ENCODE measurements at regions not wholly inside any gene's neighbourhood (a gene's known extent, or its start where the extent isn't known, plus 50 kb on each side); places are given as distances from the start of the nearest gene placed in this dataset.

DNA sequence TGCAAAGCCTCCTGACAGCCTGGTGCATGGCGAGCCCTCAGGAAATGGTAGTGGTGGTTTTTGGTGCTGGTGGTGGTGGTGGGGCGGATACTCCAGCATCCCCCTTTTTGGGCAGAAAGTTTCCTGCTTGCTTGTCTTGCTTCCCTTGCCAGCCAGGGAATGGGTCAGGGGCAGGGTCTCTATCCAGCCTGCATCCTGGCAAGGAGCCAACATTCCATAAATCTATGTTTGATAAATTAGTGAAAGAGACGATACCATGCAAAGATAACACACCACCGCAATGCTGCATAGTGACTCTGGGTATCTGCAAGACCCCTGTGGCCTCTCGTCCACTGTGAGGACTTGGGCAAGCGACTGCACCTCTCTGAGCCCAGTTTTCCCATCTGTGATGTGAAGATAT is 246.2 kb downstream of the LRFN2 start:
- DNase-seq (no peak), ATAC-seq (no peak)
- no peak overlapping the region for H3K4me3 Mint-ChIP-seq
- H3K4me1 Mint-ChIP-seq (ENCODE audit: low read depth) = no peaks in the 10 kb centered on the region
- no peaks in the 10 kb centered on the region for H3K9me3 Mint-ChIP-seq
- no peaks in the 10 kb centered on the region for H3K36me3 Mint-ChIP-seq (ENCODE audit: insufficient read depth)
- peaks cover 10% of the 10 kb centered on the region for H3K27me3 Mint-ChIP-seq (ENCODE audit: low read depth)

DNA sequence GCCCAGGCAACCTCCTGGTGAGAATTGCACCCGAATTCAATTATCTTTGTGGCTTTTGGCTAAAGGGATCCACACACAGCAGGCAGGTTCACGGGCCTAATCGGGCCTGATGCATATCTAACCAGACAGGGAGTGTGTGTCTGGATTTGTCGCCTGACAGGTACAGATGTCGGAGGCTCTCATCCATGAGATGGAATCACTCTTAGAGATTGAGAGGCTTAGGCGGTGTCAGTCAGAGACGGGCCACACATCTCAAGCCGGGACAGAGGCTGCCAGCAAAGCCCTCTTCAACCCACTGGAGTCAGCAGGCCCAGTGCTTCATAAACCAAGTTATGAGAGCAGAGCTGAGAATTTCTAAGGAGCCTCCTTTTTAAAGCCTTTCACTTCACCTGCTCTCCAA is 247.0 kb downstream of the LRFN2 start:
- ATAC-seq (no peak), DNase-seq (no peak)
- H3K36me3 Mint-ChIP-seq (ENCODE audit: insufficient read depth) = no peaks in the 10 kb centered on the region
- H3K4me3 Mint-ChIP-seq = no peak overlapping the region
- no peaks in the 10 kb centered on the region for H3K4me1 Mint-ChIP-seq (ENCODE audit: low read depth)
- peaks cover 10% of the 10 kb centered on the region for H3K27me3 Mint-ChIP-seq (ENCODE audit: low read depth)
- H3K9me3 Mint-ChIP-seq = no peaks in the 10 kb centered on the region

DNA sequence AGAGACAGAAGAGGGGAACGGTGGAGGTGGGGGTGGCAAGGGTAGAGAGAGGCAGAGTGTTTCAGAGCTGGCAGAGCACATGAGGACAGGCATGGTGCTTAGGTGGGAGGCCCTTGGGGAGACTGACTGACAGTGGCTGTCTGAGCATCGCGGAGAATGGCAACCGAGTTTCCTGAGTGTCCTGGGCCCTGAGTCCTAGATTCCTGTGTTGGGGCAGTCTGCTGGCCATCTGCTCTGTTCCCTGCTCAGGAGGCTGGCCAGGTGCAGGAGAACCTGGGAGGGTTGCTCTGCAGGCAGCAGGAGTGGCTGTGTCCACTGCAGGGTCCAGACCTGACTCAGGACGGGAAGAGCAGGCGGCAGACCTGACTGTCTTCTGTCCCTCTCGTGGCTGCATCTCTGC is 248.9 kb downstream of the LRFN2 start:
- H3K9me3 Mint-ChIP-seq = no peaks in the 10 kb centered on the region
- no peak overlapping the region for H3K4me3 Mint-ChIP-seq
- no peaks in the 10 kb centered on the region for H3K4me1 Mint-ChIP-seq (ENCODE audit: low read depth)
- ATAC-seq (no peak), DNase-seq (no peak)
- no peaks in the 10 kb centered on the region for H3K36me3 Mint-ChIP-seq (ENCODE audit: insufficient read depth)
- H3K27me3 Mint-ChIP-seq (ENCODE audit: low read depth) = peaks cover 15% of the 10 kb centered on the region

DNA sequence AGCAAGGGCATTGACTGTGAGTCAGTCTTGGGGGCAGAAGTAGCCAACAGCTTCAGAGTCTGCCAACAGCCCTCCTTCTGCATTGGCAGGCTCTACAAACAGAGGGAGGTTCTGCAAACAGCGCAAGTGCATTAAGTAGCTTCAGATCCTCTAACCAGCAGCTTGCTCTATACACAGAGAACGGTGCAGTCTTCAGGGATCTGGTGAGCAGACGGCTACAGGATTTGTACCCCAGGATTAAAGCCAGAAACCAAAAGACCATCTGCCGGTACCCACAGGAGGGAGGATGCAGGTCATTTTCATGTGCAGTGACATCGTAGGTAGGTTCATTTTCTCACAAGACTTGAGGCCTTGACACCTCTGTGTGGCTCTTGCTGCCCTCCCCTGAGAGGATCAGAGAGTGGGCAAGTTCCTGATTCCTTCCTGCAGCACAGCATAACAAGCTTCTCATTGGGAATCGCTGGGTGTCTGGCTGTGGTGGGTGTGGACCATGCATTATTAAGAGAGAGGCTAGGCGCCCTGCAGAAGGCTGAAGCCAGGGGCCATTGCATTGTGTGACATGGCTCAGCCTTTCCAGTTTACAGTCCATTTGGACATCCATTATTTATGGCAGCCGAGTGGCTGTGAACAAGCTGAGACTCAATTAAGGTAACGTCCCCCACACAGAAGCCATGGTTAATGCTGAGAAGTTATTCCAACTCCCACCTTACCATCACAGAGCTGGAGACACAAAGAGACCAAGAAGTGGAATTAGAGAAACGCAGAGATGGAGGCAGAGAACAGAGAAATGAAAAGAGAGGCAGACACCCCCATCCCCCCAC is 250.0 kb downstream of the LRFN2 start:
- ATAC-seq = no peak
- DNase-seq = no peak
- Mint-ChIP-seq H3K4me3 (no peak overlapping the region), H3K27me3 (ENCODE audit: low read depth) (peaks cover 15% of the 10 kb centered on the region), H3K9me3 (no peaks in the 10 kb centered on the region), H3K36me3 (ENCODE audit: insufficient read depth) (no peaks in the 10 kb centered on the region), H3K4me1 (ENCODE audit: low read depth) (no peaks in the 10 kb centered on the region)

DNA sequence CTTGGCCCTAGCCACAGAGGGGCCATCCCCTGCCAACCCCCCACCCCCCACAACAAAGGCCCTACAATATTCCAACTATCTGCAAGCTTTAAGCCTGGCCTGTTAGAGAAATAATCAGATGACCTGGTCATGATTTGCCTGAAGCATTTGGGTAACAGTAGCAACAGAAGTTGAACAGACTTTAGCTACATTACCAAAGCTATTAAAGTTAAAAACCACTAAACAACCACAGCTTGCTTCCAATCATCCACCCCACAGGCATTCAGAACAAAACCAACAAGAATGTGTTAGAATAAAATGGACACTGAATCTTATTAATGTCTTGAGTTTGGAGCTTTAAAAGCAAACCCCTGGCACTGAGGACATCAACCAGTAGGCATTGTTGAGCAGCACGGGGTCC is 250.9 kb downstream of the LRFN2 start:
- no peak for ATAC-seq
- H3K36me3 Mint-ChIP-seq (ENCODE audit: insufficient read depth) = no peaks in the 10 kb centered on the region
- peaks cover 15% of the 10 kb centered on the region for H3K27me3 Mint-ChIP-seq (ENCODE audit: low read depth)
- DNase-seq = no peak
- no peaks in the 10 kb centered on the region for H3K9me3 Mint-ChIP-seq
- H3K4me1 Mint-ChIP-seq (ENCODE audit: low read depth) = no peaks in the 10 kb centered on the region
- no peak overlapping the region for H3K4me3 Mint-ChIP-seq

DNA sequence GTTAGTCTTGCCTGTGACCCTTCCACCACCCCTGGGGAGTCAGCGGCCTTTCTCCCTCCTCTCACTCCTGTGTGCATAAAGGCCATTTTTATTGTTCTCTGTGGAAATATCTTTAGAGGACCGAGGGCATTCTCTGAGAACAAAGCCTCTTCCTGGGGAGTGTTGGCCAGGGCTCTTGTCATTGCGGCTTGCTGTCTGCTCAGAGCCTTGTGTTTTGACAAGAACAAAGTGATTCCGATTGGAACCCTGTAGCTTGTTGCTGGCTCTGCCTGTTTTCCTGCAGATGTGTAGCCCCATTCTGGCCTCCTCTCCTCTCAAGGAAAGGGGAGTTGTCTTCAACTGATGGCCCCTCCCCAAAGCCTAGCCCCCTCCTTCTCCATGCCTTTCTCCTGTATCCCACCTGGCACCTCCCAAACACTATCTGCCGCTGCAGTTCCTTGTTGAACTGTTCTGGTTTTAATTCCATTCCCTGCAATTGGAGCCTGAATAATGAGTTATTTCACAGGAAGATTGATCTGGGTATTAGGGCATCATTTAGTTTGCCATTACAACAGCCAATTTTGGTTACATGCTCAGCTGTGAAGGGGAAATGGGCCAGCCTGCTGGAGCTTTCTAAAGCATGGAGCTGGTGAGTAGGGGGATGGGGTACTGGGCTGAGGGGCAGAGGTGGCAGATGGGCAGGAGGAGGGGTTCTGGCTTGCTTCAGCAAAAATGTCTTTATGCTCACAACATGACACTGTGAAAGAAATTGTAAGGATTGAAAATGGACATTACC is 252.5 kb downstream of the LRFN2 start:
- Mint-ChIP-seq H3K4me1 (ENCODE audit: low read depth) (no peaks in the 10 kb centered on the region), H3K27me3 (ENCODE audit: low read depth) (peaks cover 15% of the 10 kb centered on the region), H3K4me3 (no peak overlapping the region), H3K9me3 (no peaks in the 10 kb centered on the region), H3K36me3 (ENCODE audit: insufficient read depth) (no peaks in the 10 kb centered on the region)
- ATAC-seq (no peak), DNase-seq (no peak)

DNA sequence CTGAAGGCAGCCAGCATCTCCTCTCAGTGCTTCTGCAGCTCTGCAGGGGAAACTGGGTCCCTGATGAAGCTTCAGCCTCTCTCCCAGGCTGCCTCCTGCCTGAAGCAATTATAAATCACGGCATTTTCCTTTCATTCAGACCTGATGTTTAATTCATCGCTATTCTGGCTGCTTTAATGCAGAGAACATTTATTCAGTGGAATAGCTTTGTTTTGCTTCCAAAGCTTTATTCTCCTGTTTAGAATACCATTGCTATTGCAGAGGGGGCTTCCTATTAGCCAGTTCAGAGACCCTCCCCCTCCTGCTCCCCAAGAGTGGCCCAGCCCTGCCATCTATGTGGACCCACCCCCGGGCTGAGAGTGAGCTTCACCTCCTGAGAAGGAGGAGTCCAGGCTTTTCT is 255.6 kb downstream of the LRFN2 start:
- Mint-ChIP-seq H3K4me1 (ENCODE audit: low read depth) (no peaks in the 10 kb centered on the region), H3K36me3 (ENCODE audit: insufficient read depth) (no peaks in the 10 kb centered on the region), H3K9me3 (no peaks in the 10 kb centered on the region), H3K4me3 (no peak overlapping the region), H3K27me3 (ENCODE audit: low read depth) (peaks cover 14% of the 10 kb centered on the region)
- DNase-seq (no peak), ATAC-seq (no peak)

DNA sequence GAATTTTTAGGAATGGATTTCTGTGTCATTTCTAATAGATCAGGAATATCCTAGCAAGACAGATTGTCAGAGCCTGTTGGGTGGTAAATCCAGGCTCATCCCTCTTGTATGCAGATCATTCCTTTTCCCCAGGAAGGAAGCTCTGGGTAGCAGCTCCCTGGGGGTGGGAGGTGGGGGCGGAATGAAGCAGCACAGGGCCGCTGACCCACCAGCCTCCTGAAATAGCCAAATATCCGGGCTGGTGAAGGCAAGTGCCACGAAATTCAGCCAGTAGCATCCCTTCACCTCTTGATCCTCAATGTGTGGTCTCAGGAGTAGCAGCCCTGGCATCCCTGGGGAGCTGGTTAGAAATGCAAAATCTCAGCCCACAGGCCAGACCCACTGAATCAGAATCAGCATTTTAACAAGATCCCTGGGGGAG is 256.9 kb downstream of the LRFN2 start:
- Mint-ChIP-seq H3K27me3 (ENCODE audit: low read depth) (peaks cover 14% of the 10 kb centered on the region), H3K36me3 (ENCODE audit: insufficient read depth) (no peaks in the 10 kb centered on the region), H3K4me1 (ENCODE audit: low read depth) (no peaks in the 10 kb centered on the region), H3K9me3 (no peaks in the 10 kb centered on the region), H3K4me3 (no peak overlapping the region)
- ATAC-seq (no peak), DNase-seq (no peak)

DNA sequence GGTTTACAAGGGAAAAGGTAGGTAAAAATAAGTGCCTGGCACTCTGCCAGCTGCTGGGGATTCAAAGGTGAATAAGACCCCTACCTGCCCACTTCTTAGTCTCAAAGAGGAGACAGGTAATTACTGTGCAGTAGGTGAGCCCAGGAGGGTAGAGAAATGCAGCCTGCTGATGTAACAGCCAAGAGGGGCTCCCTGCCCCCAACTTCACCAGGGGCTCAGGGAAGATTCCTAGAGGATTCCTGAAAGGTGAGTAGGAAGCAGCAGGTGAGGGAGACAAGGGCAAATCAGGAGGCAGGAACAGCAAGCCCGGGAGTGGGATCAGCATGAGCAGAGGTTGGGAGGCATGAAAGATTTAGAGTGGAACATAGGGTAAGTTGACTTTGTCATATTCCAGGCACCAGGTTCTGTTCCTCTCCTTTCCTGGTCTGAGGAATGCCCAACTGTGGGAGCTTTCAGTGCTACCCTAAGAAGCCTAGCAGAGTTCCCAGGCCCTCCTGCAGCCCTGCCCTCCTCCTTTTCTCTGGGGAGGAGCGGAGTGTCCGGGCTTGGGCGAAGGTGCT is 258.1 kb downstream of the LRFN2 start:
- H3K36me3 Mint-ChIP-seq (ENCODE audit: insufficient read depth) = no peaks in the 10 kb centered on the region
- DNase-seq (no peak), ATAC-seq (no peak)
- H3K4me1 Mint-ChIP-seq (ENCODE audit: low read depth) = no peaks in the 10 kb centered on the region
- H3K4me3 Mint-ChIP-seq = no peak overlapping the region
- H3K9me3 Mint-ChIP-seq = no peaks in the 10 kb centered on the region
- H3K27me3 Mint-ChIP-seq (ENCODE audit: low read depth) = peaks cover 10% of the 10 kb centered on the region

DNA sequence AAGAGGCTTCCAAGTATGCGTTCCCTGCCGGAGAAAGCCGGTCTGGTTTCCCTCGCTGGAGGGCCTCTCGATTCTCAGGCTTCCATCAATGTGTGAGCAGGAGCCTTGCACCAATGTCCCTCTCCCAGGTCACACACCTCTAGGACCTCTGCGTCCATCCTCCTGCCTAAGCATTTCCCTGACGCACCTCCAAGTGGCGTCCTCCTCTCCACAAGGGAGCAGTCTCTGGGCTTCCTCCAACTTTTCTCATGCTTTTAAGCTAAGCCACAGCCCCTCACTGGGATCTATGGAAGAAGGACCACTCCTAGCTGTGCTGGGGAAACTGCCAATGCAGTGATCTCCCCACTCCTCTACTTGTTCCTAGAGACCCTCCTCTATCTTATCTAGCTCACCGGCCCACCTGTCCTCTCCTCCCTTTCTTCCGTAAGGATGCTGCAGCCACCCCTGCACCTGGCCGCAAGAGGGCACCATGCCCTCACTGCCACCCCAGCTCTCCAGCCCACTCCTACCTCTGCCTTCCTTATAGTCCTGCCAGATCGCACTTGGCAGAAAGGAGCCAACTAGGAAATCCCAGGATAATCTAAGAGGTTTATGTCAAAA is 258.7 kb downstream of the LRFN2 start:
- Mint-ChIP-seq H3K4me1 (ENCODE audit: low read depth) (no peaks in the 10 kb centered on the region), H3K36me3 (ENCODE audit: insufficient read depth) (no peaks in the 10 kb centered on the region), H3K4me3 (no peak overlapping the region), H3K9me3 (no peaks in the 10 kb centered on the region), H3K27me3 (ENCODE audit: low read depth) (peaks cover 10% of the 10 kb centered on the region)
- DNase-seq (peak; percentile 43), ATAC-seq (peak; percentile 18 to 46)

DNA sequence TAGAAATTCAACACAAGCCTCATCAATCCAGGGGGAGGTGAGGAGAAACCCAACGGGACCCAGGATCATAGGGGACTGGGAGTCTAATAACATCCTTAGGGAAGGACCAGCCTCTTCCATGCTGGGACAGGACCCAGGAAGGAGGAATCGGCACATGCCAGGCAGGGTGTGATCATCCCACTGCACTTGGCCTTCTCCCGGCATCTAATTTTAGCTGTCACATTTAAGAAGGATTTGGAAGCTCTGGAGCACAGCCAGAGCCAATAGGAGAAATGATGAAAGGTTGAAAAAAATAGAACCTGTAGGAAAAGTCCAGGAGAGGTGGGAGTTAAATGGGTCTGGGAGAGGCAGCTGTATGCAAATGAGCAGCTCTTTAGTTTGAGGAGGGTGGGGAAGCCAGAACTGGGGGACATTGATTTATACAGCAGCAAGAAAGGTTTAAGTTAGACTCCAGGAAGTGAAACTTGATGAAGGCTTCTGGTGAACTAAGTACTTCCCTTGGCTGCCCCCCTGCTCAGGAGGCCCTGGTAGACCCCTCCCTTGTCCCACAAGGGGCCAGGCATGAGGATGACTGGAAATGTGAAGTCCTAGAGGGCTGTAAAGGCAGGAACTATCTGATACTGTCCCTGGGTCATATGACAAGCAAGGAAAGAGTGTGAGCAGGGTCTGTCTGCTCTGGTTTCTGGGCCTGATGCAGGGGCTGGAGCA is 260.3 kb downstream of the LRFN2 start:
- no peaks in the 10 kb centered on the region for H3K36me3 Mint-ChIP-seq (ENCODE audit: insufficient read depth)
- no peak for DNase-seq
- peaks cover 14% of the 10 kb centered on the region for H3K27me3 Mint-ChIP-seq (ENCODE audit: low read depth)
- no peak overlapping the region for H3K4me3 Mint-ChIP-seq
- H3K4me1 Mint-ChIP-seq (ENCODE audit: low read depth) = no peaks in the 10 kb centered on the region
- H3K9me3 Mint-ChIP-seq = no peaks in the 10 kb centered on the region
- no peak for ATAC-seq

DNA sequence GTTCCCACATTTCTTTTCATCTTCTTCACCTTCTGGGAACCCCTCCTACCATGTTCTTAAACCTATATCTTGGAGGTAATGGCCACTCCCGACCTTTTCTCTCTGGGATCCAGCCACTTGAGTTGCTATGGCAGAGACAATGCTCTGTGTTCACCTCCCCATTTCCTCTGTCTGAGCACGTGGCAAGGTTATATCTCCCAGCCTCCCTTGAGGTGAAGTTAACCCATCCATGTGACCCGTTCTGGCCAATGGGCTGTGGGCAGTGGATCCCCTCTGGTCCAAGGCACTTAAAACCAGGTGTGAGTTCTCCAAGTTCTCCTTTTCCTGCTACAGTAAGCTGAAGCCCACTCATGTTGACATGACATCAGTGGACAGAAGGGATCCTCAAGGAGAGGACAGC is 261.4 kb downstream of the LRFN2 start:
- H3K9me3 Mint-ChIP-seq = no peaks in the 10 kb centered on the region
- DNase-seq = no peak
- no peaks in the 10 kb centered on the region for H3K4me1 Mint-ChIP-seq (ENCODE audit: low read depth)
- no peak for ATAC-seq
- peaks cover 20% of the 10 kb centered on the region for H3K27me3 Mint-ChIP-seq (ENCODE audit: low read depth)
- no peaks in the 10 kb centered on the region for H3K36me3 Mint-ChIP-seq (ENCODE audit: insufficient read depth)
- H3K4me3 Mint-ChIP-seq = no peak overlapping the region

DNA sequence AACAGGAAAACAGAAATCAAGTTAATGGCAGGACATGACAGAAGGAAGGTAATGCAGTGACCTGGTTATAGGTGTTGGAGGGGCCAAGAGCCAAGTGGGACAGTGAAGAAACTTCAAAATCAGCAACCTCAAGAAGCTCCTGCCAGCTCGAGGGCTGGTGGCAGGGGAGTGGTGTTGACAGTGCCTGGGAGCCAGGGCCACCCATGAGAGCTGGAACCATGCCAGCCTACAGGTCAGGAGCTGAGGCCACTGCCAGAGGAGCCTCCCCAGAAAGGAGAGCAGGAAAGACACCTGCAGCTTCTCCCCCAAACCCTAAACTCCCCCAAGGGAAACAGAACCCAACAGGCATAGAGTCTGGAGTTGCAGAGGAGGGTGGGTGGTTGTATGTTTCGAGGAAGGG is 262.1 kb downstream of the LRFN2 start:
- no peak for DNase-seq
- Mint-ChIP-seq H3K9me3 (no peaks in the 10 kb centered on the region), H3K36me3 (ENCODE audit: insufficient read depth) (no peaks in the 10 kb centered on the region), H3K27me3 (ENCODE audit: low read depth) (peaks cover 23% of the 10 kb centered on the region), H3K4me1 (ENCODE audit: low read depth) (no peaks in the 10 kb centered on the region), H3K4me3 (no peak overlapping the region)
- ATAC-seq = no peak

Data from activated T-cell treated with anti-CD3 and anti-CD28 coated beads, Interleukin-2, amount 50 U/mL, for 4 hours (primary cell).